MCF 10A (cell line): ENCODE measurements at regions not wholly inside any gene's neighbourhood (a gene's known extent, or its start where the extent isn't known, plus 50 kb on each side); places are given as distances from the start of the nearest gene placed in this dataset.

Experiments
- BruUV-seq: library from RNA; stranded (reverse); fragments of 400-500 nt; replicated peaks from 2 replicates; lab custom pipeline; 2021; lab: Mats Ljungman, UMichigan
- CTCF ChIA-PET: fragments of 300-600 bp; sonication (Branson Sonifier 250); formaldehyde crosslinking; extraction: SDS; loops from one replicate; lab custom pipeline; 2021; ENCODE audit warnings: antibody characterized with exemption, inconsistent platforms; lab: Yijun Ruan, JAX
- POLR2A ChIA-PET: fragments of 300-600, 350-650 bp; sonication (Branson Sonifier 250); formaldehyde crosslinking; extraction: SDS; loops from one replicate; lab custom pipeline; 2020; ENCODE audit warnings: antibody characterized with exemption, inconsistent platforms; lab: Yijun Ruan, JAX
- DNase-seq: peaks from one replicate; pipeline ENCODE4 v3.0.0-alpha.2; 2018; ENCODE audit not compliant: unreplicated experiment
- H3K27ac Mint-ChIP-seq: one replicate; pipeline ENCODE4 v1.8.0; 2022; ENCODE audit warnings: mild to moderate bottlenecking, low read depth, mixed read lengths; ENCODE audit not compliant: unreplicated experiment
- H3K27me3 Mint-ChIP-seq: one replicate; pipeline ENCODE4 v1.8.0; 2022; ENCODE audit warnings: mixed read lengths; ENCODE audit not compliant: insufficient read depth, unreplicated experiment
- H3K36me3 Mint-ChIP-seq: one replicate; pipeline ENCODE4 v1.8.0; 2022; ENCODE audit warnings: mild to moderate bottlenecking, moderate library complexity, mixed read lengths; ENCODE audit not compliant: insufficient read depth, unreplicated experiment
- H3K4me1 Mint-ChIP-seq: one replicate; pipeline ENCODE4 v1.8.0; 2022; ENCODE audit warnings: mixed read lengths; ENCODE audit not compliant: insufficient read depth, unreplicated experiment
- H3K4me3 Mint-ChIP-seq: one replicate; pipeline ENCODE4 v1.8.0; 2022; ENCODE audit warnings: mild to moderate bottlenecking, moderate library complexity, mixed read lengths; ENCODE audit not compliant: unreplicated experiment
- H3K9me3 Mint-ChIP-seq: one replicate; pipeline ENCODE4 v1.8.0; 2022; ENCODE audit warnings: mixed read lengths; ENCODE audit not compliant: unreplicated experiment
- CTCF ChIP-seq: fragments of 200-600 bp; IDR thresholded peaks from one replicate; pipeline ENCODE4 v1.8.0; 2022; ENCODE audit warnings: antibody characterized with exemption, mild to moderate bottlenecking; ENCODE audit not compliant: unreplicated experiment
- intact Hi-C: fragments of 100-400 bp; cut with micrococcal nuclease; formaldehyde crosslinking; loops from 2 replicates; pipeline ENCODE4 v1.14.1; 2022

DNA sequence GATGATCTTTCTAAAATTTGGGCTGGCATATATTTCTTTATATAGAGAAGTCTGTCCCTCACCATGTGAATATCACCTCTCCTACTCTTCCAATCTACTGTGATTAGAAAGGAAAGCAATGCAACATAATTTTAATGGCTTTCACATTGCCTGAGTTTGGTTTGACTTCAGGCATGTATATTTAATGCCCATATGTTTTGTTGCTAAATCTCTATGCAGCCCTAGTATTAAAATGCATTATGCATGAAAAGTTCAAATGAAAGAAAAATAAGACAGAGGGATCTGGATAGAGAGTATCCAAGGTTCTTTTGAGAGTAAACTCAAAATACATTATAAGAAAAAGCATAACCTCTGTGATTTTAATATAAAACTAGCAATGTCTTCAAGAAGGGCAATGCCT is 518.3 kb downstream of the PRR16 start:
- BruUV-seq = no TSS peak
- no peak for TF ChIP-seq CTCF
- no peak overlapping the region for H3K27ac Mint-ChIP-seq
- ChIA-PET POLR2A (no interaction called here), CTCF (no interaction called here)
- intact Hi-C loops = no loop called here
- no peaks in the 10 kb centered on the region for H3K9me3 Mint-ChIP-seq
- no peaks in the 10 kb centered on the region for H3K36me3 Mint-ChIP-seq
- no peak overlapping the region for H3K4me3 Mint-ChIP-seq
- H3K27me3 Mint-ChIP-seq = no peaks in the 10 kb centered on the region
- DNase-seq = no peak
- no peaks in the 10 kb centered on the region for H3K4me1 Mint-ChIP-seq

DNA sequence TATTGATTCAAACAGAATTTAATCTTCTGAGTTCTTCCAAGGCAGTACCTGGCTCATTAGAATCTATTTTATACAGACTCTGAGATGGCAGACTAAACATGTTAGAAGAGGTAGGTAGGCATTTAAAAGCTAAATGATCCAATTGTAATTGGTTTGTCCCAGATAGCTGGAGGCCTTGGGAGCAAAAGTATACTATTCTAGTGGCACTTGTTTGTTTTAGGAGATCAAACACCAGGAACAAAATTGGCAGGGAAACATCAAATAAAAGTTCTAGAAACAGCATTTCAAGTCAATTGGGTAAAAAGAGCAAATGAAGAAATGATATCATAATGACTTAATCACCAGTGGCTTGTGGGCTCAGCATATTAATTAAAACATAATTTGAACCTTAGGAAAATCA is 521.4 kb downstream of the PRR16 start:
- no peak for TF ChIP-seq CTCF
- H3K9me3 Mint-ChIP-seq = no peaks in the 10 kb centered on the region
- CTCF ChIA-PET = interaction anchor here (0.7 kb wide), 1 partner anchor 14 kb away, joined by 3 read pairs; no protein-coding TSS in a partner anchor

GRCh38 chr5:120988491-120988890 is 524.4 kb downstream of the PRR16 start:
- H3K27me3 Mint-ChIP-seq = no peaks in the 10 kb centered on the region
- ChIA-PET POLR2A (no interaction called here), CTCF (no interaction called here)

More for the DNA sequence above, 521.4 kb downstream of the PRR16 start:
- POLR2A ChIA-PET = no interaction called here
- Mint-ChIP-seq H3K27ac (no peak overlapping the region), H3K27me3 (no peaks in the 10 kb centered on the region), H3K4me1 (no peaks in the 10 kb centered on the region), H3K4me3 (no peak overlapping the region), H3K36me3 (no peaks in the 10 kb centered on the region)
- intact Hi-C loops = no loop called here
- DNase-seq = no peak
- BruUV-seq = no TSS peak

GRCh38 chr5:120988941-120989340 is 524.8 kb downstream of the PRR16 start:
- Mint-ChIP-seq H3K9me3 (no peaks in the 10 kb centered on the region), H3K36me3 (no peaks in the 10 kb centered on the region), H3K27ac (no peak overlapping the region), H3K4me1 (no peaks in the 10 kb centered on the region), H3K4me3 (no peak overlapping the region), H3K27me3 (no peaks in the 10 kb centered on the region)
- DNase-seq = no peak
- no TSS peak for BruUV-seq
- no peak for TF ChIP-seq CTCF
- CTCF ChIA-PET = interaction anchor here (0.6 to 1.2 kb wide), 4 partner anchors 19 to 1088 kb away, joined by 3 to 5 read pairs (median 3); no protein-coding TSS in a partner anchor
- POLR2A ChIA-PET = no interaction called here
- intact Hi-C loops = no loop called here

More at GRCh38 chr5:120988491-120988890, 524.4 kb downstream of the PRR16 start:
- no TSS peak for BruUV-seq
- no peak for DNase-seq
- H3K27ac Mint-ChIP-seq = no peak overlapping the region
- H3K9me3 Mint-ChIP-seq = no peaks in the 10 kb centered on the region
- TF ChIP-seq CTCF = no peak
- intact Hi-C loops = no loop called here
- no peaks in the 10 kb centered on the region for H3K4me1 Mint-ChIP-seq
- H3K4me3 Mint-ChIP-seq = no peak overlapping the region
- H3K36me3 Mint-ChIP-seq = no peaks in the 10 kb centered on the region
